Pancreas (tissue), 10 donors: ENCODE measurements at regions not wholly inside any gene's neighbourhood (a gene's known extent, or its start where the extent isn't known, plus 50 kb on each side); places are given as distances from the start of the nearest gene placed in this dataset.

Source experiments
- ATAC-seq, 4 donors: fragments of 200-7000 bp; cut with Tn5 transposase; one replicate each; pipeline versions ENCODE4 v1.8.0 to v1.9.1; 2020; ENCODE audit warnings: mild to moderate bottlenecking in 4 of 4, moderate library complexity in 4 of 4
- DNase-seq, 6 donors: peaks; one replicate each; pipeline ENCODE4 v3.0.0-alpha.2; 2020
- FAIRE-seq: peaks from 2 replicates; lab custom pipeline; 2012; peaks lifted over from hg19 to GRCh38; lab: Jason Lieb, UNC
- H3K27ac ChIP-seq, 4 donors: fragments of 200-600 bp; sonication (generic); 1 replicate in 3 of 4; 2 replicates in 1 of 4; pipeline versions ENCODE4 v1.5.0 to v1.8.0; 2020
- H3K27me3 ChIP-seq, 4 donors: fragments of 200-600 bp; one replicate each; pipeline ENCODE4 v1.8.0; 2021
- H3K36me3 ChIP-seq, 3 donors: fragments of 200-600 bp; sonication (generic) in 1 of 3; one replicate each; pipeline versions ENCODE4 v1.5.0 to v1.8.0; 2020 to 2021
- H3K4me1 ChIP-seq, 3 donors: fragments of 200-600 bp; one replicate each; pipeline ENCODE4 v1.8.0; 2021
- H3K4me3 ChIP-seq, 4 donors: fragments of 200-600 bp; sonication (generic) in 2 of 4; one replicate each; pipeline versions ENCODE4 v1.5.0 to v1.8.0; 2020 to 2021
- H3K9me3 ChIP-seq, 4 donors: fragments of 200-600 bp; one replicate each; pipeline ENCODE4 v1.8.0; 2021
- CTCF ChIP-seq, 4 donors: fragments of 200-600 bp; sonication (generic) in 3 of 4; IDR thresholded peaks; one replicate each; pipeline versions ENCODE4 v1.5.0 to v1.8.0; 2021; ENCODE audit warnings: antibody characterized with exemption in 4 of 4
- WGBS, 2 donors: extraction: QIAGEN DNeasy Blood & Tissue Kit; methylation state at CpG; one replicate each; pipeline ENCODE4 v1.1.7; 2013; 5-methylcytosine and 5-hydroxymethylcytosine counted together
- intact Hi-C, 3 donors: fragments of 100-400 bp; cut with DNase I; formaldehyde crosslinking; loops; one replicate each; pipeline versions ENCODE4 v1.11.1 to v1.14.2; 2022
- donor health status: healthy with polysubstance abuse.
- donor health status: DM: no; HTN: no; CAD: no; lungs with moderate emphysema.
- donor health status: DM: no; HTN: no; CAD: no.
- donor health status: control.
- donor health status: control.
- donor health status: Bipolar disorder and iron deficiency.
- donor health status: DM: yes; HTN: yes; CAD: no.
- donor health status: DM: no; HTN: no; CAD: no.
- donor health status: DM: no; HTN: no; CAD: no.
- donor health status: DM: yes; HTN: yes; CAD: no.

- WGBS, 2 donors, result 95% methylated on average over 3 of the region's 3 CpGs
- Histone ChIP-seq H3K9me3 (no peaks in the 10 kb centered on the region), H3K27ac (no peak overlapping the region), H3K27me3 (no peaks in the 10 kb centered on the region), H3K4me3 (no peak overlapping the region), H3K36me3 (no peaks in the 10 kb centered on the region), H3K4me1 (no peaks in the 10 kb centered on the region)
- no peak for ATAC-seq
- TF ChIP-seq CTCF (IDR thresholded peaks at IDR 0.05), result no peak
- no peak for DNase-seq
- no peak for FAIRE-seq
- intact Hi-C loops, result no loop called here
These were observed 117.7 kb downstream of the TRMT11 start for GRCh38 chr6:126103993-126104392.

GRCh38 chr6:126107475-126108166, 121.3 kb downstream of the TRMT11 start:
- 81 to 82% methylated on average over 10 of the region's 10 CpGs for WGBS, 2 donors
- no peaks in the 10 kb centered on the region for H3K9me3 ChIP-seq
- no peaks in the 10 kb centered on the region for H3K27me3 ChIP-seq
- TF ChIP-seq CTCF (IDR thresholded peaks at IDR 0.05), result no peak
- H3K36me3 ChIP-seq, result no peaks in the 10 kb centered on the region
- DNase-seq, result no peak
- no peak for FAIRE-seq
- intact Hi-C loops, result no loop called here
- no peaks in the 10 kb centered on the region for H3K4me1 ChIP-seq
- no peak for ATAC-seq
- no peak overlapping the region for H3K27ac ChIP-seq
- no peak overlapping the region for H3K4me3 ChIP-seq

- no peak for ATAC-seq
- no peak for TF ChIP-seq CTCF (IDR thresholded peaks at IDR 0.05)
- FAIRE-seq, result no peak
- Histone ChIP-seq H3K4me1 (no peaks in the 10 kb centered on the region), H3K9me3 (no peaks in the 10 kb centered on the region), H3K4me3 (no peak overlapping the region), H3K27ac (no peak overlapping the region), H3K27me3 (no peaks in the 10 kb centered on the region), H3K36me3 (no peaks in the 10 kb centered on the region)
- WGBS, 2 donors, result 88 to 90% methylated on average over 4 of the region's 4 CpGs
- intact Hi-C loops, result no loop called here
- DNase-seq, result no peak
These were observed 124.4 kb downstream of the TRMT11 start for GRCh38 chr6:126110512-126111270.

GRCh38 chr6:126111327-126111726, 125.0 kb downstream of the TRMT11 start:
- Histone ChIP-seq H3K9me3 (no peaks in the 10 kb centered on the region), H3K4me1 (no peaks in the 10 kb centered on the region), H3K4me3 (no peak overlapping the region), H3K27ac (no peak overlapping the region), H3K27me3 (no peaks in the 10 kb centered on the region), H3K36me3 (no peaks in the 10 kb centered on the region)
- FAIRE-seq, result no peak
- intact Hi-C loops, result no loop called here
- WGBS, 2 donors, result 90 to 92% methylated on average over 2 of the region's 2 CpGs
- no peak for DNase-seq
- ATAC-seq, result peak in 2 of 4 donors; percentile 15 to 26
- TF ChIP-seq CTCF (IDR thresholded peaks at IDR 0.05), result no peak

GRCh38 chr6:126112171-126112632, 125.9 kb downstream of the TRMT11 start:
- Histone ChIP-seq H3K27me3 (no peaks in the 10 kb centered on the region), H3K4me3 (no peak overlapping the region), H3K27ac (no peak overlapping the region), H3K9me3 (no peaks in the 10 kb centered on the region), H3K36me3 (no peaks in the 10 kb centered on the region), H3K4me1 (no peaks in the 10 kb centered on the region)
- FAIRE-seq, result no peak
- WGBS, 2 donors, result 31 to 39% methylated on average over 2 of the region's 2 CpGs
- TF ChIP-seq CTCF (IDR thresholded peaks at IDR 0.05), result no peak
- intact Hi-C loops, result no loop called here
- peak in 3 of 4 donors; percentile 39 to 80 (median 68) for ATAC-seq
- peak in 1 of 6 donors; percentile 12 for DNase-seq
